ENCODE measurements at regions not wholly inside any gene's neighbourhood (a gene's known extent, or its start where the extent isn't known, plus 50 kb on each side); places are given as distances from the start of the nearest gene placed in this dataset.

GRCh38 chr16:55942821-55943220 lies 67.6 kb upstream of the CES5A start:
- Mint-ChIP-seq H3K27ac (ENCODE audit: unreplicated experiment) (no peak overlapping the region), H3K36me3 (ENCODE audit: low read depth) (peaks cover 2% of the 10 kb centered on the region), H3K4me3 (ENCODE audit: unreplicated experiment) (no peak overlapping the region), H3K27me3 (ENCODE audit: low read depth) (peaks cover 43% of the 10 kb centered on the region), H3K4me1 (ENCODE audit: low read depth) (no peaks in the 10 kb centered on the region), H3K9me3 (ENCODE audit: low read depth) (peaks cover 5% of the 10 kb centered on the region)
- no peak for DNase-seq (ENCODE audit: low spot score)
- TF ChIP-seq CTCF (IDR thresholded peaks at IDR 0.05): no peak

GRCh38 chr16:55941552-55941951 lies 66.4 kb upstream of the CES5A start:
- Mint-ChIP-seq H3K9me3 (ENCODE audit: low read depth) (peaks cover 5% of the 10 kb centered on the region), H3K36me3 (ENCODE audit: low read depth) (peaks cover 2% of the 10 kb centered on the region), H3K4me1 (ENCODE audit: low read depth) (no peaks in the 10 kb centered on the region), H3K4me3 (ENCODE audit: unreplicated experiment) (no peak overlapping the region), H3K27me3 (ENCODE audit: low read depth) (peaks cover 38% of the 10 kb centered on the region), H3K27ac (ENCODE audit: unreplicated experiment) (no peak overlapping the region)
- no peak for TF ChIP-seq CTCF (IDR thresholded peaks at IDR 0.05)
- DNase-seq (ENCODE audit: low spot score): no peak

- no peaks in the 10 kb centered on the region for H3K4me1 Mint-ChIP-seq (ENCODE audit: low read depth)
- peaks cover 2% of the 10 kb centered on the region for H3K36me3 Mint-ChIP-seq (ENCODE audit: low read depth)
- peaks cover 30% of the 10 kb centered on the region for H3K27me3 Mint-ChIP-seq (ENCODE audit: low read depth)
- no peak for TF ChIP-seq CTCF (IDR thresholded peaks at IDR 0.05)
- no peak overlapping the region for H3K4me3 Mint-ChIP-seq (ENCODE audit: unreplicated experiment)
- DNase-seq (ENCODE audit: low spot score): no peak
- H3K9me3 Mint-ChIP-seq (ENCODE audit: low read depth): peaks cover 19% of the 10 kb centered on the region
- H3K27ac Mint-ChIP-seq (ENCODE audit: unreplicated experiment): no peak overlapping the region
Measured at GRCh38 chr16:55938126-55938525, 63.0 kb upstream of the CES5A start.

GRCh38 chr16:55933038-55933437 lies 57.9 kb upstream of the CES5A start:
- H3K27ac Mint-ChIP-seq (ENCODE audit: unreplicated experiment): no peak overlapping the region
- no peaks in the 10 kb centered on the region for H3K4me1 Mint-ChIP-seq (ENCODE audit: low read depth)
- no peak for TF ChIP-seq CTCF (IDR thresholded peaks at IDR 0.05)
- no peaks in the 10 kb centered on the region for H3K27me3 Mint-ChIP-seq (ENCODE audit: low read depth)
- H3K36me3 Mint-ChIP-seq (ENCODE audit: low read depth): no peaks in the 10 kb centered on the region
- H3K4me3 Mint-ChIP-seq (ENCODE audit: unreplicated experiment): no peak overlapping the region
- peaks cover 14% of the 10 kb centered on the region for H3K9me3 Mint-ChIP-seq (ENCODE audit: low read depth)
- DNase-seq (ENCODE audit: low spot score): no peak

- H3K27ac Mint-ChIP-seq (ENCODE audit: unreplicated experiment): no peak overlapping the region
- no peaks in the 10 kb centered on the region for H3K36me3 Mint-ChIP-seq (ENCODE audit: low read depth)
- no peak for DNase-seq (ENCODE audit: low spot score)
- no peak overlapping the region for H3K4me3 Mint-ChIP-seq (ENCODE audit: unreplicated experiment)
- no peaks in the 10 kb centered on the region for H3K4me1 Mint-ChIP-seq (ENCODE audit: low read depth)
- TF ChIP-seq CTCF (IDR thresholded peaks at IDR 0.05): no peak
- peaks cover 2% of the 10 kb centered on the region for H3K27me3 Mint-ChIP-seq (ENCODE audit: low read depth)
- peaks cover 8% of the 10 kb centered on the region for H3K9me3 Mint-ChIP-seq (ENCODE audit: low read depth)
Measured at GRCh38 chr16:55930036-55930435, 54.9 kb upstream of the CES5A start.

All from chondrocyte (in vitro differentiated cells).